ENCODE measurements at regions not wholly inside any gene's neighbourhood (a gene's known extent, or its start where the extent isn't known, plus 50 kb on each side); places are given as distances from the start of the nearest gene placed in this dataset.

GRCh38 chr3:139286241-139286640 is 57.6 kb upstream of the MRPS22 start:
- no peaks in the 10 kb centered on the region for H3K9me3 ChIP-seq (replicated peaks)
- DNase-seq (ENCODE audit: low read depth in 1 of 2, low spot score in 2 of 2): no peak
- H3K27me3 ChIP-seq (replicated peaks): no peaks in the 10 kb centered on the region
- H3K27ac ChIP-seq: no peak overlapping the region
- no peak overlapping the region for H3K4me3 ChIP-seq
- H3K4me1 ChIP-seq (replicated peaks): peaks cover 9% of the 10 kb centered on the region
- H3K36me3 ChIP-seq: no peaks in the 10 kb centered on the region

DNA sequence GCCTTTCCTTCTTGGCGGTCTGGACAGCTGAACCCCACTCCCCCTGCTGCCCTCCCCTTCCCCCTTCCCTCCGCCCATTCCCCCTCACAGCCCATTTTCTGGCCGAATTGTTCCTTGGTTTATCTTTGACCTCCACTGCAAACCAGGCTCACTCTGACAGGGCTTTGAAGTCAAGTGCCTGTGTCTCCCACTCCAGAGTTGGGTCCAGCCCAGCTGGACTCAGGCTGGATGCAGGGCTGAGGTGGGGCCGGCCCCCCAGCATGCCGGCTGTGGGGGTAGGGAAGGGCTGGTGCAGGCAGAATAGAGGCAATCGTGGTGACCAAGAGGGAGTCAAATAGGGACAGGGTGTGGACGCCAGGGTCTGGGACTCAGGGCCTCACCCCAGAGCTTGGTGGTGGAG is 57.0 kb upstream of the MRPS22 start:
- H3K4me1 ChIP-seq (replicated peaks): peaks cover 15% of the 10 kb centered on the region
- H3K27ac ChIP-seq: no peak overlapping the region

DNA sequence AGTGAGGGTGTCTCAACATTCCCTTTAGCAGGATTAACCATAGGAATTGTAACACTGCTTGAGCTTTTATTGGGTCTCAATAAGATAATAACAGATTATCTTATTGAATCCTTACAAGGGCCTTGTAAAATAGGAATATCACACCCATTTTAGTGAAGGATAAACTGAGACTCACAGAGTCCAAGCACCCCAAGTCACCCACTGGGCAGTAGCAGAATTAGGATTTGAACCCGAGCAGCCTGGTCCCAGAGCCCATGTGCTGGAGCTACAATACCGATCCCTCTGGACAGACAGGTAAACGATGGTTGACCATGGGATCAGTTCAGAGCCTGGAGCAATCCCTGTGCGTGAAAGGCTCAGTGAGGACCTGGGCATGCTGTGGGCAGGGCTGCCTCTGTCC is 56.3 kb upstream of the MRPS22 start:
- no peaks in the 10 kb centered on the region for H3K36me3 ChIP-seq
- no peak overlapping the region for H3K27ac ChIP-seq
- H3K9me3 ChIP-seq (replicated peaks): no peaks in the 10 kb centered on the region
- H3K4me1 ChIP-seq (replicated peaks): peaks cover 22% of the 10 kb centered on the region
- no peak overlapping the region for H3K4me3 ChIP-seq
- DNase-seq (ENCODE audit: low read depth in 1 of 2, low spot score in 2 of 2): no peak
- no peaks in the 10 kb centered on the region for H3K27me3 ChIP-seq (replicated peaks)

More for the DNA sequence above, 57.0 kb upstream of the MRPS22 start:
- no peaks in the 10 kb centered on the region for H3K27me3 ChIP-seq (replicated peaks)
- H3K9me3 ChIP-seq (replicated peaks): no peaks in the 10 kb centered on the region
- no peak for DNase-seq (ENCODE audit: low read depth in 1 of 2, low spot score in 2 of 2)
- no peak overlapping the region for H3K4me3 ChIP-seq
- H3K36me3 ChIP-seq: no peaks in the 10 kb centered on the region

GRCh38 chr3:139288266-139288821 is 55.5 kb upstream of the MRPS22 start:
- Histone ChIP-seq H3K27ac (no peak overlapping the region), H3K27me3 (replicated peaks) (no peaks in the 10 kb centered on the region), H3K36me3 (no peaks in the 10 kb centered on the region), H3K4me1 (replicated peaks) (peaks cover 30% of the 10 kb centered on the region), H3K9me3 (replicated peaks) (no peaks in the 10 kb centered on the region), H3K4me3 (no peak overlapping the region)
- DNase-seq (ENCODE audit: low read depth in 1 of 2, low spot score in 2 of 2): no peak

- Histone ChIP-seq H3K36me3 (no peaks in the 10 kb centered on the region), H3K27ac (no peak overlapping the region), H3K27me3 (replicated peaks) (no peaks in the 10 kb centered on the region), H3K9me3 (replicated peaks) (no peaks in the 10 kb centered on the region), H3K4me3 (no peak overlapping the region), H3K4me1 (replicated peaks) (peaks cover 38% of the 10 kb centered on the region)
- DNase-seq (ENCODE audit: low read depth in 1 of 2, low spot score in 2 of 2): no peak
Observed at GRCh38 chr3:139289860-139290524, 53.8 kb upstream of the MRPS22 start.

DNA sequence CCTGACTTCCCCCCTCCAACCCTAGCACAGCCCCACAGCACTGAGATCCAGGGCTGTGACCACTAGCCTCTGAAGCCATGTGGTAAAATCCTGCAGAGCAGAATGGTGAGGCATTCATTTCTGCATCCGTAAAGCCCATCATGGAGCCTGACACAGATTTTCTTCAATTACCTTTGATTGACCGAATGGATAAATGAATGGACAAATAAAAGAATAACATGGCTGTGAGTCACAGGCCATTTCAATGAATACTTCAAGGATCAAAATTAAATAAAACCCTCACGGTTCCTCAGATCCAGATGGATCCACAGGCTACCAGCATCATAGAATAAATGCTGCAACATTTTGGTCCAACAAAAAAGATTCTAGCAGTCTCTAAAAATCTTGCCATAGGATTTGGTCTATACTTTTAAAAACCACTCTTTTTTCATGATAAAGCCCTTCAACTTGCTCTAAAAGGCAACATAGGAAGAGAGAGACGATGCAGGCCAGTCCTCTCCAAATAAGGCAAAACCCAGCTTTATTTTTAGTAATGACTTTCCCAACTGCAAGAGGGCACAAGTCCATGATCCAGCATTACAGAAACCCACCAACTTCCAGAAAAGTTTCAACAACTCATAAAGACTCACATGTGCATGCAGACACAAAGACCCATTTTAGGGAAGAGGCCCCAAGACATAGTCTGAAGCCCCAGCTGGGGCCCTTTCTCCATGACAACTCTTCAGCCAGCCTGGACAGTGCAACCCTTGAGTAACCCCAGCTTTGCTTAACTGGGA is 52.4 kb upstream of the MRPS22 start:
- H3K27ac ChIP-seq: peak overlapping the region; percentile 62
- H3K4me1 ChIP-seq (replicated peaks): peaks cover 38% of the 10 kb centered on the region
- no peaks in the 10 kb centered on the region for H3K9me3 ChIP-seq (replicated peaks)
- H3K4me3 ChIP-seq: no peak overlapping the region
- H3K27me3 ChIP-seq (replicated peaks): no peaks in the 10 kb centered on the region
- H3K36me3 ChIP-seq: no peaks in the 10 kb centered on the region
- DNase-seq (ENCODE audit: low read depth in 1 of 2, low spot score in 2 of 2): no peak

- H3K36me3 ChIP-seq: no peaks in the 10 kb centered on the region
- no peak overlapping the region for H3K4me3 ChIP-seq
- H3K27ac ChIP-seq: peak overlapping the region; percentile 62
- no peaks in the 10 kb centered on the region for H3K27me3 ChIP-seq (replicated peaks)
- peaks cover 43% of the 10 kb centered on the region for H3K4me1 ChIP-seq (replicated peaks)
- no peaks in the 10 kb centered on the region for H3K9me3 ChIP-seq (replicated peaks)
- no peak for DNase-seq (ENCODE audit: low read depth in 1 of 2, low spot score in 2 of 2)
Observed at GRCh38 chr3:139292192-139292591, 51.6 kb upstream of the MRPS22 start.

DNA sequence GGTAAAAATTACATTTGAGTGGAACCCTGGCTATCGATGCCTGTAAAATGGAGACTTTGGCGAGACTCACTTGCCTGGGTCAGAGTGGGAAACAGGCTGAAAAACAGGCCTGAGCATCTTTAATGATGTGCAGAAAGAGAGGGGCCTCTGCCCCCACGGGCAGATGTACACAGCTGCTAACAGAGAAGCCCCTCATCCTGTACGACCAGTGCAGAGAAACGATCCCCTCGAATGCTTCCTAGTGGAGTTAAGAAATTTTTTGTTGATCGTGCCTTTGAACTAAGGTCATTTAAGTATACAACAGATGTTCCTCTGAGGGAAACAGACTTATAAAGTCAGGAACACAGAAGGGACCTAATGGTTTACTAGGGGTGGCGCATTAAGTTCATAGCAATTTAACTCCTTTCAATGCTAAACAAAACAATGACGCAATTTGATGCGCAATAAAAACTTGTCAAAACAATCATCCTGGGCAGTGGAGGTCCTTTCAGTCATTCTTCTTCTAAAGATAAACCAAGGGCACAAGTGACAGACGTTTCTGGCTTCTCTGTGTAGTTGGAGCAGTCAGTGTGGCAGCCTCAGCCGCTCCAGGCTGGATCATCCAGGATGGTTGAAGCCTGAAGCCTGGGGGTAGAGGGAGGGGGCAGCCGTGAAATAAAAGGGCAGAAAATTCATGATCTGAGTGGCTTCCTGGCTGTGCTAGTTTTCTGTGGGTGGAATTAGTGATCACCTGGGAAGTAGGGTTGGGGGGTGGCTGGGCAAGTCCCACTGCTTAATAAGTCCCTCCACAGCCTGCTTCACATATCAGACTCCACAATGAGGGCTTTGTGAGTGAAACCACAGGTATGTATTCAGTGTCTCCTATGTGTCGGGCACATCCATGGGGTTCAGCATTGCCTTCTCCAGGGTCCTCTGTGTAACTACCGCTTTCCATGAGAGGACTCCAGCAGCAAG is 50.8 kb upstream of the MRPS22 start:
- H3K4me3 ChIP-seq: no peak overlapping the region
- peak; percentile 52 to 87 for DNase-seq (ENCODE audit: low read depth in 1 of 2, low spot score in 2 of 2)
- H3K9me3 ChIP-seq (replicated peaks): no peaks in the 10 kb centered on the region
- H3K27me3 ChIP-seq (replicated peaks): no peaks in the 10 kb centered on the region
- H3K27ac ChIP-seq: peak overlapping the region; percentile 62
- peaks cover 50% of the 10 kb centered on the region for H3K4me1 ChIP-seq (replicated peaks)
- no peaks in the 10 kb centered on the region for H3K36me3 ChIP-seq

DNA sequence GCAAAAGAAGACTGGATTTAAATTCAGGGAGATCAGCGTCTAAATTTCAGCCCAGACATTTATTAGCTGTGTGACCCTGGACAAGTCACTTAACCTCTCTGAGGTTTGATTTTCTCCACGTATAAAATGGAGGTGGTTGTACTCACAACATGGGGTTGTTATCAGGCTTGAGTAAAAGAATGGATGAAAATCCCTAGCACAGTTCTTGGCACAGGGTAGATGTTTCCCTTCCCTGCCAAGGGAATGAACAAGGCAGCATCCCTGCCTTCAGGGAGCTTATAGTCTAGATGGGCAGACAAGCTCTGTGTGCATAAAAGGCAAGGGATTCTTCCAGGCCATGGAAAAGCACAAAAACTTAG is 50.2 kb upstream of the MRPS22 start:
- Histone ChIP-seq H3K9me3 (replicated peaks) (no peaks in the 10 kb centered on the region), H3K27me3 (replicated peaks) (no peaks in the 10 kb centered on the region), H3K4me3 (no peak overlapping the region), H3K4me1 (replicated peaks) (peaks cover 53% of the 10 kb centered on the region), H3K36me3 (no peaks in the 10 kb centered on the region), H3K27ac (peak overlapping the region; percentile 62)
- DNase-seq (ENCODE audit: low read depth in 1 of 2, low spot score in 2 of 2): no peak

Data from SJSA1 (cell line).